Left ventricle myocardium superior (tissue), 1 donor: ENCODE measurements at regions not wholly inside any gene's neighbourhood (a gene's known extent, or its start where the extent isn't known, plus 50 kb on each side); places are given as distances from the start of the nearest gene placed in this dataset.

Source experiments
- ATAC-seq: fragments of 200-7000 bp; cut with Tn5 transposase; one replicate; pipeline ENCODE4 v1.9.1; 2020; ENCODE audit warnings: mild to moderate bottlenecking, moderate library complexity
- DNase-seq: peaks from one replicate; pipeline ENCODE4 v3.0.0-alpha.2; 2020
- intact Hi-C: fragments of 100-400 bp; cut with micrococcal nuclease; formaldehyde crosslinking; loops from one replicate; pipeline ENCODE4 v1.11.0; 2022
- donor health status: DM: no; HTN: yes; CAD: no; lungs with severe emphysema.

- ATAC-seq (no peak), DNase-seq (no peak)
- intact Hi-C loops, result loop anchor here (10.0 kb wide), 1 partner anchor 113 kb away; no protein-coding TSS in a partner anchor
These were observed 165.3 kb downstream of the ARRDC3 start for GRCh38 chr5:91217859-91218258.

DNA sequence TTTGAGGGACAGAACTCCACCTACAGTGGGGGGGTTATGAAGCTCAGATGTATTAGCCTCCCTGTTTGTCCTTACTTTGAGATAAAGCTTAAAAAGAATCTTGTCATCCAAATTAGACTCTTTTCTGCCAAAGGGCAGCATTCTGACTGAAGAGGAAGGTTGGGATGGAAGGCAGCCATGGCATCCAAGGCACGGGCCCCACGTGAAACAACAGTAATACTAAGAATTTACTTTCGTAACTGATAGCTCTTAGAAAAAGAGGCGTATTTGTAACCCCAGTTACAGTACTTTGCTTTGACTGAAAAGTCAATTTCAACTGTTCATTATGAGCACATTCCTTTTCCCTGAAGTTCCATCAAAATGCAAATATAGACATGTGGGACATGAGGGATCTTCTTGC is 168.5 kb downstream of the ARRDC3 start:
- intact Hi-C loops, result loop anchor here (10.0 kb wide), 1 partner anchor 110 kb away; no protein-coding TSS in a partner anchor
- no peak for ATAC-seq

More for the DNA sequence above, 168.5 kb downstream of the ARRDC3 start:
- no peak for DNase-seq
